Adrenal gland (tissue), 5 donors: ENCODE measurements at regions not wholly inside any gene's neighbourhood (a gene's known extent, or its start where the extent isn't known, plus 50 kb on each side); places are given as distances from the start of the nearest gene placed in this dataset.

ENCODE experiments used
- CTCF ChIP-seq, 6 experiments: fragments of 450-650 bp in 4 of 6; fragments of 200-600 bp in 2 of 6; sonication (generic) in 1 of 6; IDR thresholded peaks; 1 replicate in 5 of 6; 2 replicates in 1 of 6; pipeline versions ENCODE4 v1.5.1 to v1.8.0; 2016 to 2021; ENCODE audit warnings: antibody characterized with exemption in 6 of 6, mild to moderate bottlenecking in 2 of 6, moderate library complexity in 1 of 6
- POLR2A ChIP-seq, 2 donors: fragments of 450-650 bp; IDR thresholded peaks; one replicate each; pipeline ENCODE4 v1.6.1; 2017; ENCODE audit warnings: antibody characterized with exemption in 2 of 2, mild to moderate bottlenecking in 2 of 2, moderate library complexity in 1 of 2
- donor health status: DM: no; HTN: no; CAD: no.

DNA sequence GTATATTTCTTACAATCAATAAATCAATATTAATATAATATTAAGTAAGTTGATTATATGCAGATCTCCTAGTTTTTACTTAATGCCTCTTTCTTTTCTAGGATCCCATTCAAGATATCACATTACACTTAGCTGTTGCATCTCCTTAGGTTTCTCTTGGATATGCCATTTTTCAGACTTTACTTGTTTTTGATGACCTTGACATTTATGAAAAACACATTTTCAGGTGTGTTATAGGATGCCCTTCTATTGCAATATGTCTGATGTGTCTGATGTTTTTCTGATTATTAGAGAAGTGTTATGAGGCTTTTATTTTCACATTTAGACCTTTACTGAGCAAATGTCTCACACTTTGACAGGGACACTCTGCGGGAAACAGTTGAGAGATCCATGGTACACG, 933.6 kb upstream of the CNTNAP5 start:
- TF ChIP-seq POLR2A (IDR thresholded peaks at IDR 0.05) = no peak
- no peak for TF ChIP-seq CTCF (IDR thresholded peaks at IDR 0.05)
